ENCODE measurements at regions not wholly inside any gene's neighbourhood (a gene's known extent, or its start where the extent isn't known, plus 50 kb on each side); places are given as distances from the start of the nearest gene placed in this dataset.

GRCh38 chr22:48105259-48105658 is 1342.8 kb downstream of the TBC1D22A start:
- TF ChIP-seq CTCF (IDR thresholded peaks at IDR 0.05; ENCODE audit: low read depth, low read length, poor library complexity, severe bottlenecking) (no peak), EZH2phosphoT487 (IDR thresholded peaks at IDR 0.05; ENCODE audit: borderline replicate concordance, low read length) (no peak)
